HEK293 (cell line): ENCODE measurements at regions not wholly inside any gene's neighbourhood (a gene's known extent, or its start where the extent isn't known, plus 50 kb on each side); places are given as distances from the start of the nearest gene placed in this dataset.

Experiments
- CTCF ChIA-PET: fragments of 350-600 bp; formaldehyde crosslinking; extraction: SDS; loops from one replicate; lab custom pipeline; 2021; ENCODE audit warnings: antibody characterized with exemption; lab: Yijun Ruan, JAX
- POLR2A ChIA-PET: fragments of 300-600 bp; formaldehyde crosslinking; extraction: SDS; loops from one replicate; lab custom pipeline; 2020; ENCODE audit warnings: antibody characterized with exemption, inconsistent platforms; lab: Yijun Ruan, JAX
- H3K27ac ChIP-seq: fragments of 200-500 bp; sonication (Bioruptor generic); 2 replicates; pipeline ENCODE4 v1.5.1; 2014; ENCODE audit warnings: low read depth, low read length, control low read depth, inconsistent platforms; ENCODE audit errors: extremely low read depth
- H3K36me3 ChIP-seq, 2 experiments: fragments of 200-500 bp in 1 of 2; sonication (Bioruptor generic) in 1 of 2; 1 replicate in 1 of 2; 2 replicates in 1 of 2; pipeline ENCODE4 v1.5.1; 2014 to 2017; ENCODE audit warnings: inconsistent platforms in 2 of 2, low read length in 2 of 2; ENCODE audit not compliant: control insufficient read depth in 2 of 2, insufficient read depth in 1 of 2
- H3K4me1 ChIP-seq: fragments of 200-500 bp; sonication (Bioruptor generic); 2 replicates; pipeline ENCODE4 v1.5.1; 2014; ENCODE audit warnings: mild to moderate bottlenecking, low read length, inconsistent platforms; ENCODE audit not compliant: control insufficient read depth, insufficient read depth
- H3K4me3 ChIP-seq: 2 replicates; pipeline ENCODE4 v1.5.1; 2011; ENCODE audit warnings: low read depth, mild to moderate bottlenecking, control low read depth, low read length, moderate library complexity
- H3K9me3 ChIP-seq: fragments of 200-500 bp; sonication (Bioruptor generic); 2 replicates; pipeline ENCODE4 v1.5.1; 2014; ENCODE audit warnings: low read depth, low read length, inconsistent platforms; ENCODE audit not compliant: control insufficient read depth, insufficient read depth
- BCL11A ChIP-seq: fragments of 450-650 bp; formaldehyde crosslinking; IDR thresholded peaks from 2 replicates; pipeline ENCODE4 v1.5.1; 2016; ENCODE audit warnings: low read depth, missing biosample characterization, missing genetic modification characterization
- HOXC10 ChIP-seq: sonication (generic); formaldehyde crosslinking; IDR thresholded peaks from 2 replicates; pipeline ENCODE4 v1.8.1; 2023; ENCODE audit warnings: mild to moderate bottlenecking, missing genetic modification reagents
- KLF8 ChIP-seq: fragments of 450-650 bp; formaldehyde crosslinking; IDR thresholded peaks from 2 replicates; pipeline ENCODE4 v1.5.1; 2016; ENCODE audit warnings: missing biosample characterization, missing genetic modification characterization
- SALL2 ChIP-seq: fragments of 450-650 bp; formaldehyde crosslinking; IDR thresholded peaks from 2 replicates; pipeline ENCODE4 v1.5.0; 2017; ENCODE audit warnings: missing biosample characterization, mild to moderate bottlenecking, missing genetic modification characterization, borderline replicate concordance
- TCF7L2 ChIP-seq: IDR thresholded peaks from 2 replicates; pipeline ENCODE4 v1.6.1; 2011; ENCODE audit warnings: low read depth, mild to moderate bottlenecking, inconsistent platforms, low read length, moderate library complexity, borderline replicate concordance
- WT1 ChIP-seq: fragments of 450-650 bp; formaldehyde crosslinking; IDR thresholded peaks from 2 replicates; pipeline ENCODE4 v1.5.1; 2016; ENCODE audit warnings: missing biosample characterization, missing genetic modification characterization
- ZBTB44 ChIP-seq: fragments of 450-650 bp; IDR thresholded peaks from 2 replicates; pipeline ENCODE4 v1.5.1; 2018; ENCODE audit warnings: missing biosample characterization, mild to moderate bottlenecking, missing genetic modification characterization
- ZBTB49 ChIP-seq: fragments of 450-650 bp; formaldehyde crosslinking; IDR thresholded peaks from 2 replicates; pipeline ENCODE4 v1.5.1; 2016; ENCODE audit warnings: missing biosample characterization, missing genetic modification characterization, low read depth
- ZEB2 ChIP-seq: fragments of 450-650 bp; formaldehyde crosslinking; IDR thresholded peaks from 2 replicates; pipeline ENCODE4 v1.5.1; 2016; ENCODE audit warnings: missing biosample characterization, missing genetic modification characterization
- ZNF140 ChIP-seq: fragments of 450-650 bp; formaldehyde crosslinking; IDR thresholded peaks from 2 replicates; pipeline ENCODE4 v1.5.1; 2016; ENCODE audit warnings: missing biosample characterization, missing genetic modification characterization
- ZNF211 ChIP-seq: fragments of 450-650 bp; formaldehyde crosslinking; IDR thresholded peaks from 2 replicates; pipeline ENCODE4 v1.5.1; 2016; ENCODE audit warnings: low read depth, missing biosample characterization, missing genetic modification characterization
- ZNF214 ChIP-seq: fragments of 450-650 bp; formaldehyde crosslinking; IDR thresholded peaks from 2 replicates; pipeline ENCODE4 v1.5.1; 2017; ENCODE audit warnings: missing biosample characterization, mild to moderate bottlenecking, missing genetic modification characterization, borderline replicate concordance
- ZNF280D ChIP-seq: fragments of 450-650 bp; formaldehyde crosslinking; IDR thresholded peaks from 2 replicates; pipeline ENCODE4 v1.5.1; 2016; ENCODE audit warnings: missing biosample characterization, missing genetic modification characterization
- ZNF335 ChIP-seq: fragments of 450-650 bp; formaldehyde crosslinking; conservative IDR thresholded peaks from 2 replicates; pipeline ENCODE4 v1.5.1; 2016; ENCODE audit warnings: missing biosample characterization, missing genetic modification characterization
- ZNF391 ChIP-seq: fragments of 450-650 bp; formaldehyde crosslinking; IDR thresholded peaks from 2 replicates; pipeline ENCODE4 v1.5.1; 2016; ENCODE audit warnings: low read depth, missing biosample characterization, missing genetic modification characterization, borderline replicate concordance
- ZNF426 ChIP-seq: fragments of 450-650 bp; formaldehyde crosslinking; IDR thresholded peaks from 2 replicates; pipeline ENCODE4 v1.5.1; 2017; ENCODE audit warnings: missing biosample characterization, missing genetic modification characterization, mild to moderate bottlenecking, inconsistent platforms, moderate library complexity
- ZNF48 ChIP-seq: fragments of 450-650 bp; formaldehyde crosslinking; IDR thresholded peaks from 2 replicates; pipeline ENCODE4 v1.5.1; 2016; ENCODE audit warnings: missing biosample characterization, missing genetic modification characterization
- ZNF501 ChIP-seq: fragments of 450-650 bp; formaldehyde crosslinking; IDR thresholded peaks from 2 replicates; pipeline ENCODE4 v1.5.1; 2016; ENCODE audit warnings: missing biosample characterization, missing genetic modification characterization
- ZNF521 ChIP-seq: fragments of 450-650 bp; formaldehyde crosslinking; IDR thresholded peaks from 2 replicates; pipeline ENCODE4 v1.5.1; 2017; ENCODE audit warnings: missing biosample characterization, mild to moderate bottlenecking, missing genetic modification characterization
- ZNF561 ChIP-seq: fragments of 450-650 bp; IDR thresholded peaks from 2 replicates; pipeline ENCODE4 v1.5.1; 2018; ENCODE audit warnings: missing biosample characterization, missing genetic modification characterization, borderline replicate concordance
- ZNF670 ChIP-seq: fragments of 450-650 bp; formaldehyde crosslinking; IDR thresholded peaks from 2 replicates; pipeline ENCODE4 v1.5.1; 2016; ENCODE audit warnings: missing biosample characterization, missing genetic modification characterization, low read depth
- ZNF701 ChIP-seq: fragments of 450-650 bp; formaldehyde crosslinking; IDR thresholded peaks from 2 replicates; pipeline ENCODE4 v1.5.1; 2016; ENCODE audit warnings: missing biosample characterization, missing genetic modification characterization
- ZNF768 ChIP-seq: fragments of 450-650 bp; formaldehyde crosslinking; IDR thresholded peaks from 2 replicates; pipeline ENCODE4 v1.5.1; 2018; ENCODE audit warnings: missing biosample characterization, mild to moderate bottlenecking, missing genetic modification characterization
- ZNF830 ChIP-seq: fragments of 450-650 bp; IDR thresholded peaks from 2 replicates; pipeline ENCODE4 v1.5.0; 2018; ENCODE audit warnings: missing biosample characterization, missing genetic modification characterization, low read depth, mild to moderate bottlenecking, moderate library complexity
- ZSCAN16 ChIP-seq: fragments of 450-650 bp; formaldehyde crosslinking; IDR thresholded peaks from 2 replicates; pipeline ENCODE4 v1.5.1; 2016; ENCODE audit warnings: missing biosample characterization, missing genetic modification characterization
- TF ChIP-seq, protein P1 (sequence below): fragments of 450-650 bp; formaldehyde crosslinking; optimal IDR thresholded peaks from 2 replicates; pipeline ENCODE3; 2016; ENCODE audit warnings: missing biosample characterization, mild to moderate bottlenecking, missing genetic modification characterization

DNA sequence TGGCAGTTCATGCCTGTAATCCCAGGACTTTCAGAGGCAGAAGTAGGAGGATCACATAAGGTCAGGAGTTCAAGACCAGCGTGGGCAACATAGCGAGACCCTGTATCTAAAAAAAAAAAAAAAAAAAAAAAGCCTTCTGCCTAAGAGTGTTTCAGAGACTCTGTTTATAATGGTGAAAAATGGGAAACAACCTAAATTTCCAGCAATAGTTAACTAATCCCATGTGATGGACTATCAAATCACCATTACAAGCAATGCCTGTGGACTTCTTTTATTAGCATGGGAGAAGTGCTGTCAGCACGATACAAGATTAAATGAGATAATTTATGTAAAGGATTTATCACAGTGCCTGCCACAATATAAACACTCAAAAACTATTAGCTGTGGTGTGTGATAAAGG, 67.5 kb upstream of the CUX1 start:
- TF ChIP-seq ZNF335 (tag by site-specific recombination) = no peak
- TF ChIP-seq ZNF521 = no peak
- TF ChIP-seq ZNF280D (tag by site-specific recombination) = no peak
- TF ChIP-seq ZNF561 (tag by site-specific recombination) = no peak
- TF ChIP-seq ZBTB44 (tag by site-specific recombination) = no peak
- no peak for TF ChIP-seq BCL11A (tag by site-specific recombination)
- no peak for TF ChIP-seq ZNF211 (tag by site-specific recombination)
- no peak for TF ChIP-seq ZNF670 (tag by site-specific recombination)
- TF ChIP-seq ZNF426 (tag by site-specific recombination) = no peak
- no peak for TF ChIP-seq ZNF501
- no peak for TF ChIP-seq WT1 (tag by site-specific recombination)
- TF ChIP-seq TCF7L2 = no peak
- no peak for TF ChIP-seq ZSCAN16 (tag by site-specific recombination)
- TF ChIP-seq ZNF214 = no peak
- TF ChIP-seq ZBTB49 (tag by site-specific recombination) = no peak
- Histone ChIP-seq H3K9me3 (no peaks in the 10 kb centered on the region), H3K4me1 (no peaks in the 10 kb centered on the region), H3K4me3 (no peak overlapping the region), H3K36me3 (no peaks in the 10 kb centered on the region), H3K27ac (no peak overlapping the region)
- ChIA-PET CTCF (no interaction called here), POLR2A (interaction anchor here (0.6 kb wide), 1 partner anchor 16 kb away, joined by 3 read pairs; no protein-coding TSS in a partner anchor)

- ChIA-PET CTCF (interaction anchor here (1.4 kb wide), 1 partner anchor 61 kb away, joined by 3 read pairs; no protein-coding TSS in a partner anchor), POLR2A (no interaction called here)
- Histone ChIP-seq H3K27ac (no peak overlapping the region), H3K9me3 (no peaks in the 10 kb centered on the region), H3K4me3 (no peak overlapping the region), H3K36me3 (no peaks in the 10 kb centered on the region), H3K4me1 (no peaks in the 10 kb centered on the region)
- TF ChIP-seq SALL2 (tag by site-specific recombination) (no peak), ZNF768 (tag by site-specific recombination) (no peak), ZBTB49 (tag by site-specific recombination) (no peak), ZNF48 (tag by site-specific recombination) (no peak), KLF8 (no peak), ZEB2 (tag by site-specific recombination) (no peak), HOXC10 (CRISPR knock-in tag) (no peak), ZNF501 (no peak), ZNF701 (tag by site-specific recombination) (no peak), ZNF140 (tag by site-specific recombination) (no peak), ZNF830 (tag by site-specific recombination) (no peak), ZNF391 (tag by site-specific recombination) (no peak)
- TF ChIP-seq, protein P1, sequence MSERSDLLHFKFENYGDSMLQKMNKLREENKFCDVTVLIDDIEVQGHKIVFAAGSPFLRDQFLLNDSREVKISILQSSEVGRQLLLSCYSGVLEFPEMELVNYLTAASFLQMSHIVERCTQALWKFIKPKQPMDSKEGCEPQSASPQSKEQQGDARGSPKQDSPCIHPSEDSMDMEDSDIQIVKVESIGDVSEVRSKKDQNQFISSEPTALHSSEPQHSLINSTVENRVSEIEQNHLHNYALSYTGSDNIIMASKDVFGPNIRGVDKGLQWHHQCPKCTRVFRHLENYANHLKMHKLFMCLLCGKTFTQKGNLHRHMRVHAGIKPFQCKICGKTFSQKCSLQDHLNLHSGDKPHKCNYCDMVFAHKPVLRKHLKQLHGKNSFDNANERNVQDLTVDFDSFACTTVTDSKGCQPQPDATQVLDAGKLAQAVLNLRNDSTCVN (tag by site-specific recombination) = no peak
Observed at GRCh38 chr7:101753316-101753715, 64.1 kb upstream of the CUX1 start.
